ENCODE measurements at regions not wholly inside any gene's neighbourhood (a gene's known extent, or its start where the extent isn't known, plus 50 kb on each side); places are given as distances from the start of the nearest gene placed in this dataset.

GRCh38 chr4:177987896-177988295 is 545.7 kb upstream of the AGA start:
- Histone ChIP-seq H3K4me1 (ENCODE audit: control insufficient read depth, insufficient read depth, low read length) (no peaks in the 10 kb centered on the region), H3K4me2 (ENCODE audit: low read depth, low read length) (no peak overlapping the region), H3K79me1 (ENCODE audit: low read depth in 1 of 2, low read length in 2 of 2) (no peaks in the 10 kb centered on the region), H2BK15ac (ENCODE audit: low read depth, low read length) (no peak overlapping the region), H2AFZ (replicated peaks; ENCODE audit: low read length, poor library complexity) (no peak overlapping the region), H4K91ac (ENCODE audit: insufficient read depth, low read depth, low read length) (no peak overlapping the region), H4K8ac (ENCODE audit: low read depth in 2 of 2, low read length in 2 of 2) (no peak overlapping the region), H3K18ac (ENCODE audit: low read depth, low read length) (no peak overlapping the region), H3K56ac (ENCODE audit: extremely low read depth, insufficient read depth, low read length) (no peak overlapping the region), H3K4ac (ENCODE audit: low read depth, low read length) (no peak overlapping the region), H2BK120ac (ENCODE audit: low read depth, low read length) (no peak overlapping the region), H2AK9ac (replicated peaks; ENCODE audit: low read depth, low read length, poor library complexity) (no peak overlapping the region), H3K9me3 (ENCODE audit: control insufficient read depth, insufficient read depth, low read length) (no peaks in the 10 kb centered on the region), H4K5ac (ENCODE audit: low read depth, low read length) (no peak overlapping the region), H3K4me3 (ENCODE audit: insufficient read depth, low read depth, low read length) (no peak overlapping the region), H4K20me1 (ENCODE audit: insufficient read depth, low read length) (no peaks in the 10 kb centered on the region), H3K27me3 (ENCODE audit: control insufficient read depth, insufficient read depth, low read length) (no peaks in the 10 kb centered on the region), H3K9ac (ENCODE audit: low read depth, low read length) (no peak overlapping the region), H2BK20ac (ENCODE audit: low read depth, low read length) (no peak overlapping the region), H2BK5ac (ENCODE audit: low read depth, low read length, poor library complexity, severe bottlenecking) (no peak overlapping the region), H3K14ac (replicated peaks; ENCODE audit: low read depth, low read length) (no peak overlapping the region), H3K9me1 (ENCODE audit: insufficient read depth, low read length) (no peaks in the 10 kb centered on the region), H3K36me3 (ENCODE audit: control insufficient read depth, insufficient read depth, low read length) (no peaks in the 10 kb centered on the region), H3K23ac (ENCODE audit: low read depth, low read length) (no peak overlapping the region), H2AK5ac (ENCODE audit: low read depth, low read length) (no peak overlapping the region), H3K27ac (ENCODE audit: insufficient read depth, low read length) (no peak overlapping the region)
- CTCF ChIA-PET = no interaction called here
- intact Hi-C loops (cut with micrococcal nuclease) = no loop called here
- TF ChIP-seq MAFK (IDR thresholded peaks at IDR 0.05; ENCODE audit: low read depth, low read length) (no peak), CEBPB (IDR thresholded peaks at IDR 0.05; ENCODE audit: low read depth, low read length) (no peak), BHLHE40 (IDR thresholded peaks at IDR 0.05; ENCODE audit: low read depth, low read length) (no peak), RCOR1 (IDR thresholded peaks at IDR 0.05; ENCODE audit: insufficient replicate concordance, low read length) (no peak)
- WGBS, 2 experiments (ENCODE audit: extremely low coverage in 2 of 2, insufficient read length in 1 of 2) = no CpG with 5 or more reads among the region's 1 CpG
- POLR2A ChIA-PET (ENCODE audit: unreplicated experiment) = no interaction called here
- in situ Hi-C loops (cut with MboI; ENCODE audit: low sequenced_read_pairs) = no loop called here
- no TSS peak for BruUV-seq (replicated peaks)
- no peak for ATAC-seq (ENCODE audit: low read depth)
- no peak for DNase-seq
- dilution Hi-C loops (cut with HindIII; ENCODE audit: low sequenced_read_pairs, unreplicated experiment) = no loop called here

All from IMR-90 (cell line).